Heart left ventricle (tissue), 13 donors: ENCODE measurements at regions not wholly inside any gene's neighbourhood (a gene's known extent, or its start where the extent isn't known, plus 50 kb on each side); places are given as distances from the start of the nearest gene placed in this dataset.

Experiments
- POLR2A ChIP-seq, 2 donors: fragments of 450-650 bp; IDR thresholded peaks; one replicate each; pipeline ENCODE4 v1.6.1; 2017; ENCODE audit warnings: antibody characterized with exemption in 2 of 2, mild to moderate bottlenecking in 2 of 2, moderate library complexity in 2 of 2
- TF ChIP-seq, protein P1 (sequence below), 12 donors: fragments of 200-600 bp; sonication (generic) in 4 of 12; IDR thresholded peaks; one replicate each; pipeline versions ENCODE4 v1.5.0 to v1.8.0; 2018 to 2022; ENCODE audit warnings: antibody characterized with exemption in 12 of 12, mild to moderate bottlenecking in 5 of 12
- donor health status: ischemic (EF 13 %, LVEDD 7.1; RV severe dilation, severe dysfunction).
- donor health status: DM: no; HTN: yes; CAD: no.
- donor health status: DM: no; HTN: no; CAD: no.
- donor health status: ischemic (EF 25% LVEDD 6.9; RV normal size, moderate dysfunction).
- donor health status: ischemic (EF 25% LVEDD 5.7; RV mildly dilated, moderate dysfunction).
- donor health status: ischemic (EF 35%, LVEDD 5.7; RV mildly dilated, moderate dysfunction).
- donor health status: nonischemic (EF 11% LVEDD 7.7; RV severe dilation, severe dysfunction).
- donor health status: DM: yes; HTN: yes; CAD: no.
- donor health status: PGD.
- donor health status: ischemic (EF 29% LVEDD 5.4; RV normal size, mild dysfunction).
- donor health status: nonischemic (EF 23%, LVEDD 6.1; RV moderate dilation, normal function).

DNA sequence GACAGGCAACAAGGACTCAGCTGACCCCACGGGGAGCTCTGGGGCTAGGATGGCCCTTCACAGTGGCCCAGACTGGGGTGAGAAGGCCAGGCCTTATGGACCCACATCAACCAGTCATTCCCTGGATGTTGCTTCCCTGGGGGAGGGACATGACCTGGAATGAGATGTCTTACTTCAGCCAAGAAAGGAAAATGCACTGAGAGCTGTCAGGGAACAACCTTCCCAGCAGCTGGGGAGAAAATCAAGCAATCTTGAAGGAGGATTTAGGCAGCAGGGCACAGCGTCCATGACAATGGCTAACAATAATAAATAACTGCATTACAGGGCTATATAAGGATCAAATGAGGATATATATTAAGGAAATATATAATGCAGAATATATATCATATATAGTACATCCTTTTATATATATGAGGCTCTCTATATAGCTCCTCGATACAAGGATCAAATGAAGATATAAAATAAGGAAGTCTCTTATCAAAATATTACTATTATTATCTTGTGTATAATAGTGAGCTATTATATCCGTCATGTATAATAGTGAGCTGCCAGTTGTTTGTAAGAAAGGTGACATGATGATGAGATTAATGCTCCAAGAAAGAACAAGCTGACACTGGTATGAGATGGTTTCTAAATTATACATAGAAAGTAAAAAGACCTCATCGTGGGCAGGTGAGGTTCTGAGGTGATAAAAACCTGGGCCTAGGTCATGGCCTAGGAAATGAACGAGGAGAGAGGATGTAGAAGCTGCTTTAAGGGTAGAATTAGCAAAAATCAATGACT, 117.8 kb upstream of the LIPC start:
- TF ChIP-seq, protein P1, sequence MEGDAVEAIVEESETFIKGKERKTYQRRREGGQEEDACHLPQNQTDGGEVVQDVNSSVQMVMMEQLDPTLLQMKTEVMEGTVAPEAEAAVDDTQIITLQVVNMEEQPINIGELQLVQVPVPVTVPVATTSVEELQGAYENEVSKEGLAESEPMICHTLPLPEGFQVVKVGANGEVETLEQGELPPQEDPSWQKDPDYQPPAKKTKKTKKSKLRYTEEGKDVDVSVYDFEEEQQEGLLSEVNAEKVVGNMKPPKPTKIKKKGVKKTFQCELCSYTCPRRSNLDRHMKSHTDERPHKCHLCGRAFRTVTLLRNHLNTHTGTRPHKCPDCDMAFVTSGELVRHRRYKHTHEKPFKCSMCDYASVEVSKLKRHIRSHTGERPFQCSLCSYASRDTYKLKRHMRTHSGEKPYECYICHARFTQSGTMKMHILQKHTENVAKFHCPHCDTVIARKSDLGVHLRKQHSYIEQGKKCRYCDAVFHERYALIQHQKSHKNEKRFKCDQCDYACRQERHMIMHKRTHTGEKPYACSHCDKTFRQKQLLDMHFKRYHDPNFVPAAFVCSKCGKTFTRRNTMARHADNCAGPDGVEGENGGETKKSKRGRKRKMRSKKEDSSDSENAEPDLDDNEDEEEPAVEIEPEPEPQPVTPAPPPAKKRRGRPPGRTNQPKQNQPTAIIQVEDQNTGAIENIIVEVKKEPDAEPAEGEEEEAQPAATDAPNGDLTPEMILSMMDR (IDR thresholded peaks at IDR 0.05) = no peak
- TF ChIP-seq POLR2A (IDR thresholded peaks at IDR 0.05) = no peak
